K562 (cell line): ENCODE measurements at regions not wholly inside any gene's neighbourhood (a gene's known extent, or its start where the extent isn't known, plus 50 kb on each side); places are given as distances from the start of the nearest gene placed in this dataset.

Experiments
- CEBPZ ChIP-seq: fragments of 150-350 bp; IDR thresholded peaks from 2 replicates; pipeline ENCODE4 v1.6.1; 2014; ENCODE audit warnings: low read depth, mild to moderate bottlenecking, low read length, borderline replicate concordance
- CTCF ChIP-seq, 3 experiments: IDR thresholded peaks in 2 of 3; conservative IDR thresholded peaks in 1 of 3; 2 replicates each; pipeline ENCODE4 v1.5.1; 2011 to 2012; ENCODE audit warnings: low read length in 3 of 3, mild to moderate bottlenecking in 3 of 3, control low read depth in 2 of 3, improper control_type of control experiment in 1 of 3, inconsistent platforms in 1 of 3, low read depth in 1 of 3, mixed read lengths in 1 of 3, moderate library complexity in 1 of 3; ENCODE audit not compliant: insufficient read depth in 2 of 3
- MXI1 ChIP-seq: IDR thresholded peaks from 2 replicates; pipeline ENCODE4 v1.6.1; 2011; ENCODE audit warnings: low read depth, mild to moderate bottlenecking, improper control_type of control experiment, low read length
- POLR2AphosphoS5 ChIP-seq: IDR thresholded peaks from 2 replicates; pipeline ENCODE4 v1.6.1; 2011; ENCODE audit warnings: mild to moderate bottlenecking, low read depth, low read length, moderate library complexity; ENCODE audit not compliant: control insufficient read depth, insufficient read depth
- SRF ChIP-seq, 2 experiments: fragments of 250-450, 450-650 bp in 1 of 2; sonication (Bioruptor Pico) in 1 of 2; sonication (generic) in 1 of 2; formaldehyde crosslinking; IDR thresholded peaks; 2 replicates each; pipeline versions ENCODE4 v1.5.0 to v1.5.1; 2020 to 2022; ENCODE audit warnings: mild to moderate bottlenecking in 1 of 2, missing genetic modification reagents in 1 of 2
- TBP ChIP-seq: optimal IDR thresholded peaks from 2 replicates; pipeline ENCODE3; 2011; ENCODE audit warnings: low read depth, low read length, improper control_type of control experiment
- TRIM24 ChIP-seq, 2 experiments: fragments of 450-650 bp; IDR thresholded peaks; 2 replicates each; pipeline ENCODE4 v1.6.1; 2016
- XRCC5 ChIP-seq: fragments of 200-400 bp; formaldehyde crosslinking; IDR thresholded peaks from 2 replicates; pipeline ENCODE4 v1.6.1; 2017; ENCODE audit warnings: low read depth, mild to moderate bottlenecking, low read length
- ZNF140 ChIP-seq: fragments of 250-450 bp; sonication (Bioruptor Pico); IDR thresholded peaks from 2 replicates; pipeline ENCODE4 v1.8.0; 2021; ENCODE audit warnings: moderate library complexity, mild to moderate bottlenecking, inconsistent platforms

DNA sequence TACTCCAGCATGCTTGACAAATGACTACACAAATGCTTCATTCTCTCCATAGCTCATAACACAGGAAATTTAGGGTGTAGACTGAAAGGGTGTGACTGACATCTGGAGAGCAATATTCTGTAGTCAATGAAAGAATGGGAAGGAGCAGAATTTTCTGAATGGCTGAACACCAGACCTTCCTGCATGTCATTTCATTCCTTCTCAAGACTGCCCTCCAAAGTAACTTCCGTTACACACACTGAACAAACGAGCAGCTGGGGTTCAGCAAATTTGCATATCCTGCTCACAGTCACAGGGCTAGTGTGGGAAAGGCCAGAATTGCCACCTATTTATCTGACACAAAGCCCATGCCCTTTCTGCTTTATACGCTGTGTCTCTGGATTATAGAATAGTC lies 325.0 kb upstream of the CFAP20DC start:
- no peak for TF ChIP-seq CEBPZ
- TF ChIP-seq XRCC5, result no peak
- no peak for TF ChIP-seq TRIM24 (IDR thresholded peaks at IDR 0.05)
- no peak for TF ChIP-seq SRF (CRISPR knock-in tag; IDR thresholded peaks at IDR 0.05)
- TF ChIP-seq CTCF (IDR thresholded peaks at IDR 0.05 in 2 of 3, conservative IDR thresholded peaks at IDR 0.05 in 1 of 3; ENCODE audit: insufficient read depth in 2 of 3, low read depth in 1 of 3, low read length in 3 of 3), result no peak
- no peak for TF ChIP-seq ZNF140 (CRISPR knock-in tag)
- TF ChIP-seq POLR2AphosphoS5, result no peak
- no peak for TF ChIP-seq MXI1
- TF ChIP-seq TBP, result no peak
